GM21786 (cell line): ENCODE measurements at regions not wholly inside any gene's neighbourhood (a gene's known extent, or its start where the extent isn't known, plus 50 kb on each side); places are given as distances from the start of the nearest gene placed in this dataset.
"Not testable (repeated sequence)": the region's sequence is repeated elsewhere in the genome, so short reads cannot be mapped to it uniquely, and the experiment has no call there.

ENCODE experiments used
- ATAC-seq: cut with Tn5 transposase; IDR thresholded peaks from one replicate; pipeline ENCODE4 v1.9.1; 2021; ENCODE audit not compliant: unreplicated experiment

GRCh38 chr15:31579976-31580375 is 253.3 kb downstream of the KLF13 start:
- no peak for ATAC-seq

DNA sequence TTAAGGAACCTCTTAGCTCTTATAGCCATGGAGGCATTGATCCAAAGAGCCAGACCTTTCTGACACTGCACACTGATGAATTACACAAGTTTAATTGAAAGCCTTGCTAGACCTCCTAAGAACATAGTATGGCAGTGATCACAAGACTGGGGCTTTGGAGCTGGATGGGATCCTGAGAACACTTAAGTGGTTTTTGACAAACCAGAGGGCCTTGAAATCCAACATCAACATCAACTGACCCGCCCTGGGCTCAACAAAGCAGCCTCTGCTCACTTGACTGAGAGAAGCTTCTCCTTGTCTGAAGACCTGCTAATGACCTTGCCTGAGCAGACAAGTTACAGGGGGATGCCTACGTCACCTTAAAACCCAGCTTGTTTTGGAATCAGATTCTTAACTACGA is 257.6 kb downstream of the KLF13 start:
- no peak for ATAC-seq

DNA sequence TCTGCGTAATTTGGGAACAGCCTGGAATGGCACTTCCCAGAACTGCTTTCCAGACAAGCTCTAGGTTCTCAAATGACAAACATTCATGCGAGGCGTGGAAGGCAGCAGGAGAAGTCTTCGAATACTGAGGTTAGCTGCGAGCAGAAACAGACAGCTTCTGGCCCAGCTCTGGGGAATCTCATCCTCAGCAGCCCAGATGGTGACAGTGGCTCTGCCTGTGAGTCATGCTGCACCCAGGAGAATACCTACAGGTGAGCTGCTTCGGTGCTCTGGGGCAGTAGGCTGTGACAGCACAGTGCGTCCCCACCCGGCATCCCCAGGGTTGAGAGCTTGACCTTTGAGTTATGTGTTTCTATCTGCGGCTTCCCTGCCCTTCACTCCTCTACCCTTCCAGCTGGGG is 258.6 kb downstream of the KLF13 start:
- ATAC-seq = no peak

- ATAC-seq = no peak
Observed at GRCh38 chr15:31586841-31587240, 260.2 kb downstream of the KLF13 start.

GRCh38 chr15:31587583-31587982 is 260.9 kb downstream of the KLF13 start:
- ATAC-seq = no peak

- no peak for ATAC-seq
Observed at GRCh38 chr15:31590609-31591008, 264.0 kb downstream of the KLF13 start.

DNA sequence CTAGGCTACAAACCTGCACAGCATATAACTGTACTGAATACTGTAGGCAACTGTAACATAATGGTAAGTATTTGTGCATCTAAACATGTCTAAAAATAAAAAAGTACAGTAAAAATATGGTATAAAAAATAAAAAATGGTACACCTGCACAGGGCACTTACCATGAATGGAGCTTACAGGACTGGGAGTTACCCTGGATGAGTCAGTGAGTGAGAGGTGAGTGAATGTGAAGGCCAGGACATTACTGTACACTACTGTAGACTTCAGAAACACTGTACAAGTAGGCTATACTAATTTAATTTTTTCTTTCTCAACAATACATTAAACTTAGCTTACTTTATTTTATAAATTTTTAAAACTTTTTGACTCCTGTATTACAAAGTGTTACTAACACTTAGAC is 265.3 kb downstream of the KLF13 start:
- ATAC-seq = no peak

DNA sequence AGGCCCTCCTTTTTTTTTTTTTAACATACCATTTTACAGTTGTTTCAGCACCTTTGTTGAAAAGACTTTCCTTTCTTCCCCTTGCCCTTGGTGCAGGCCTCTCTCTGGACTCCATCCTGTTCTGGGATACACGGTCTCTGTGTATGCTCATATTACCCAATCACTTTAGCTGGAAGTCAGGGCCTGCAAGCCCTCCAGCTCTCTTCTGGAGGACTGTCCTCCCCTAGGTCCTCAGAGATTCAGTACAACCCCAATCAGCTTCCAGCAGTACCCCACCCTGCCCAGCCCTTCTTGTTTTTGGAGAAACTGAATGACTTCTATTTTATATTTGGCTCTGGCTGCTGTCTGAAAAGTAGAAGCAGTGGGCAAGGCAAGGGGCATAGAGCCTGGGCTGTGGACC is 270.8 kb downstream of the KLF13 start:
- no peak for ATAC-seq

GRCh38 chr15:31598620-31599019 is 272.0 kb downstream of the KLF13 start:
- ATAC-seq = no peak

DNA sequence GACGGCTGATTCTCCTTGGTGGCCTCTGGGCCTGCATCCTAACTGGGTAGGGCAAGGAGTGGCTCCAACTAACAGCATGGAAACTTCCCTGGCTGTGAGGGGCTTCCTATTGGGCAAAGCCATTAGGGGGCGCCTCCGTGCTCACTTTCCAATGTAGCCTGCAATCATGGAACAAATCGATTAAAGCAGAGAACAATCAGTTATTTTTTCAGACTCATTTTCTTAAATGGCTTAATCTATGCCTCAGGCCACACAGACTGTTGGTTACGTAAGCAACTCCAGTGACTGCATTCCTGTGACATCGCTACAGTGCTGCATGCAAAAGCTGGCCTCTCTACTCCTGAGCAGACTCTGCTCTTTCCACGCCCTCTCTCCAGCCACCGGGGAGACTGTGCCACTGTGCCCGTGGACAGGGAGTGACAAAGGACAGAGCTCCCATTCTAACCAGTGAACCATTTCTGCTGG is 278.9 kb downstream of the KLF13 start:
- no peak for ATAC-seq

DNA sequence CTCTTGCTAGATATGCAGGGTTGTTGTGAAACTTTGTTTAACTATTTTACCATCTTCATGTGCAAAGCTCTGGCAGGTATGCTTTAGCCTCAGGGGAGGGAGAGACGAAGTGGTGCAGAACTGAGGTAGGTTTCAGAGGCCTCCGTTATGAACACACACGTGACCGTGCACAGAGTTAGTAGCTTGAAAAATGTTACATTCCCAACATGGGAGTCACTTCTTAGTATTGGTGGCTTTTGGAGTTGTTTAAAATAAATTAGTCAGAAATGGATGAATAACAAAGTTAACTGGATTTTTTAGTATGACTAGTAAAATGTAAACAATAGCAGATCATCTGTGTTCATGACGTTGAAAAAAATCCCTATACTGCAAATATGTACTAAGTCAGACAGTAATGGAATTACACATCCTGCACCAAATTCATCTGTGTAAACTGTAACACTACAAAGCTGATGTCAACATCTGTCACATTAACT is 279.6 kb downstream of the KLF13 start:
- no peak for ATAC-seq

- ATAC-seq = no peak
Observed at GRCh38 chr15:31606931-31607497, 280.4 kb downstream of the KLF13 start.

GRCh38 chr15:31607656-31608055 is 281.0 kb downstream of the KLF13 start:
- no peak for ATAC-seq

DNA sequence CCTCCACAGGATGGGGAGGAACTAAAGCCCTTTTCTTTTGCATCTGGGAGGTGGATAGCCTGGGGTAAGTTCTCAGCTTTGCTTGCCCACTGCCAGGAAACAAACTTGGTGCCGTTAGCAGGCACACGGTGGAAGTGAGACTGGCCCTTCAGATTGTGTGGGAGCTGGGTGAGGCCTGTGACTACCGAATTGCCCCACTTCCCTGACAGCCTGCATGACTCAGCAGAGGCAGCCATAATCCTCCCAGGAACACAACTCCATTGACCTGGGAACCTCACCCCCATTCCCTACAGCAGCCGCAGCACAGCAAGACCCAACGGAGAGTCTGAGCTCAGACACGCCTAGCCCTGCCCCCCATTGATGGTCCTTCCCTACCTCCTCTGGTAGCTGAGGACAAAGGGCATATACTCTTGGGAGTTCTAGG is 282.6 kb downstream of the KLF13 start:
- no peak for ATAC-seq

GRCh38 chr15:31609906-31610305 is 283.3 kb downstream of the KLF13 start:
- no peak for ATAC-seq

- ATAC-seq = no peak
Observed at GRCh38 chr15:31615643-31616415, 289.2 kb downstream of the KLF13 start.

DNA sequence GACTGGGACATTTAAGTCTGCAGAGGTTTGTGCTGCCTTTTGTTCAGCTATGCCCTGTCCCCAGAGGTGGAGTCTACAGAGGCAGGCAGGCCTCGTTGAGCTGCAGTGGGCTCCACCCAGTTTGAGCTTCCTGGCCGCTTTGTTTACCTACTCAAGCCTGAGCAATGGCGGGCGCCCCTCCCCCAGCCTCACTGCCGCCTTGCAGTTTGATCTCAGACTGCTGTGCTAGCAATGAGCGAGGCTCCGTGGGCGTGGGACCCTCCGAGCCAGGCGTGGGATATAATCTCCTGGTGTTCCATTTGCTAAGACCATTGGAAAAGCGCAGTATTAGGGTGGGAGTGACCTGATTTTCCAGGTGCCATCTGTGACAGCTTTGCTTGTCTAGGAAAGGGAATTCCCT is 296.7 kb downstream of the KLF13 start:
- ATAC-seq = not testable (repeated sequence)

DNA sequence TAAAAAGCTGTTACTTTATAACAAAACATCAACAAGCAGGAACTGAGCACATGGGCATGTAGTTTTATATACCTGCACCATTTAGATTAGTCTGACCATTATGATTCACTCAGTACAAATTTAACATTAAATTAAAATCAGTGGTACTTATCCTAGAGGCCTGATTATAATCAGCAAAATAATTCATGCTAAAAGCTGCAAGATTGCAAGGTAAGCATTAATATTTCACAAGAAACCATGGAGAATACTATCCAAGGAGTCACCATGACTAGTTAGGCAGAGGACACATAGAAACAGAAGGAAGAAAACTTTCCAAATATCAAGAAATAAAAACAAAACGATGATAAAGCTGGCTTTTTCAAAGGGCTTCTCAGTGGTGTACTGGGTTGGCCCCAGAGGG is 297.5 kb downstream of the KLF13 start:
- not testable (repeated sequence) for ATAC-seq

DNA sequence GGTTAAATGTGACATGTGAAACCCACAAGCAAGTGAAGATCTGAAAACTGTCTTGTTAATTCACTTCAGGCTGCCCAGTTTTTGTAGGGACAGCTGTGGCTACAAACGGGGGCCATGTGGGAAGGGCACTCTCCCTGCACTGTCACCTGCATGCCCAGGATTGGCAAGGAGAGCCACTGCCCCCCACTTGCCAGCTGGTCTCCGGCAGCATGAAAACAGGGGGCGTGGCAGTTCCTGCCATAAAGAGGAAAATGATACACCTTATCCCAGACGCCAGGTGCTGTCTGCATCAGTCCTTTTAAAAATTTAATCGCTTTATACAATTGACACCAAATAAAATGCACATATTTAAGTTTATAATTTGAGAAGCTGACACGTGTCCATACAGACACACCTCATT is 309.1 kb downstream of the KLF13 start:
- not testable (repeated sequence) for ATAC-seq

GRCh38 chr15:31636911-31637310 is 310.3 kb downstream of the KLF13 start:
- not testable (repeated sequence) for ATAC-seq

- not testable (repeated sequence) for ATAC-seq
Observed at GRCh38 chr15:31643955-31644354, 317.3 kb downstream of the KLF13 start.

DNA sequence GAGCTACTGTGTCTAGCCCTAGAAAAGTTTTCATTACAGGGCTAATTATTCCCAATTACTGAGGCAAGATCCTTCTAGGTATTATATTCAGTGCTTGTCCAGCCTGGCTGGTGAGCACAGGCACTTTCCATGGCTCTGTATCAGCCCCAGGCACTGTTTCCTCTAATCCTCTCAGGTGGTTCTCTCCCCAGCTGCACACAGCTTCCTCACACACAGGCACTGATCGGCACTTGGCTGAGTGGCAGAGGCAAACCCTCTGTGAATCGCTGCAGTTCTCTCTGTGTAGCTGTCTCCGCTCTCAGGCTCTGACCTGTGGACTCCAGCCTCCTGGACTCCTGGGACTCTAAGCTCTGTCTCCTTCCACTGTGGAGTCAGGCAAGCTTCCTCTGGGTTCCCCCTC is 318.1 kb downstream of the KLF13 start:
- ATAC-seq = not testable (repeated sequence)
